Mammary epithelial cell (primary cell): ENCODE measurements at regions not wholly inside any gene's neighbourhood (a gene's known extent, or its start where the extent isn't known, plus 50 kb on each side); places are given as distances from the start of the nearest gene placed in this dataset.

Experiments used
- CTCF ChIP-seq, 2 donors: IDR thresholded peaks in 1 of 2; conservative IDR thresholded peaks in 1 of 2; 2 replicates each; pipeline ENCODE4 v1.5.1; 2011 to 2012; ENCODE audit warnings: inconsistent platforms in 2 of 2, low read length in 2 of 2, mild to moderate bottlenecking in 2 of 2, control low read depth in 1 of 2, low read depth in 1 of 2; ENCODE audit not compliant: insufficient read depth in 1 of 2; ENCODE audit errors: extremely low read depth in 1 of 2
- EZH2 ChIP-seq: IDR thresholded peaks from 2 replicates; pipeline ENCODE4 v1.6.1; 2012; ENCODE audit warnings: low read length, inconsistent platforms, borderline replicate concordance

GRCh38 chr14:101200008-101200649 is 296.6 kb upstream of the RTL1 start:
- TF ChIP-seq CTCF (conservative IDR thresholded peaks at IDR 0.05 in 1 of 2, IDR thresholded peaks at IDR 0.05 in 1 of 2; ENCODE audit: extremely low read depth in 1 of 2, insufficient read depth in 1 of 2, low read depth in 1 of 2, low read length in 2 of 2) (no peak), EZH2 (no peak)
